A549 (cell line): ENCODE measurements at regions not wholly inside any gene's neighbourhood (a gene's known extent, or its start where the extent isn't known, plus 50 kb on each side); places are given as distances from the start of the nearest gene placed in this dataset.

Experiments
- CBX2 ChIP-seq: fragments of 200-600 bp; sonication (generic); IDR thresholded peaks from 2 replicates; pipeline ENCODE4 v1.6.1; 2016; ENCODE audit warnings: low read depth, mild to moderate bottlenecking, borderline replicate concordance
- CEBPB ChIP-seq, 2 experiments: fragments of >200 bp in 1 of 2; sonication (Bioruptor Twin) in 1 of 2; formaldehyde crosslinking in 1 of 2; IDR thresholded peaks; 2 replicates each; pipeline ENCODE4 v1.6.1; 2012 to 2016
- KDM1A ChIP-seq: fragments of 200-600 bp; sonication (generic); IDR thresholded peaks from 2 replicates; pipeline ENCODE4 v1.6.1; 2016; ENCODE audit warnings: low read depth, mild to moderate bottlenecking
- POLR2A ChIP-seq: IDR thresholded peaks from 2 replicates; pipeline ENCODE4 v1.6.1; 2012; ENCODE audit warnings: mild to moderate bottlenecking, low read length
- POLR2AphosphoS2 ChIP-seq: conservative IDR thresholded peaks from 2 replicates; pipeline ENCODE4 v1.6.1; 2012; ENCODE audit warnings: low read length, improper control_type of control experiment, inconsistent platforms
- RARB ChIP-seq: fragments of 250-450 bp; sonication (Bioruptor Pico); IDR thresholded peaks from 2 replicates; pipeline ENCODE4 v1.8.0; 2021; ENCODE audit warnings: mild to moderate bottlenecking, moderate library complexity
- USF2 ChIP-seq: fragments of 450-650 bp; IDR thresholded peaks from 2 replicates; pipeline ENCODE4 v1.6.1; 2014; ENCODE audit warnings: antibody characterized with exemption
- TF ChIP-seq, protein P1 (sequence below): fragments of >200 bp; sonication (Bioruptor Twin); formaldehyde crosslinking; IDR thresholded peaks from 3 replicates; pipeline ENCODE4 v1.5.1; 2016
- TF ChIP-seq, protein P2 (sequence below): fragments of 200-600 bp; sonication (generic); IDR thresholded peaks from 2 replicates; pipeline ENCODE4 v1.6.1; 2016; ENCODE audit warnings: antibody characterized with exemption, mild to moderate bottlenecking, moderate library complexity

DNA sequence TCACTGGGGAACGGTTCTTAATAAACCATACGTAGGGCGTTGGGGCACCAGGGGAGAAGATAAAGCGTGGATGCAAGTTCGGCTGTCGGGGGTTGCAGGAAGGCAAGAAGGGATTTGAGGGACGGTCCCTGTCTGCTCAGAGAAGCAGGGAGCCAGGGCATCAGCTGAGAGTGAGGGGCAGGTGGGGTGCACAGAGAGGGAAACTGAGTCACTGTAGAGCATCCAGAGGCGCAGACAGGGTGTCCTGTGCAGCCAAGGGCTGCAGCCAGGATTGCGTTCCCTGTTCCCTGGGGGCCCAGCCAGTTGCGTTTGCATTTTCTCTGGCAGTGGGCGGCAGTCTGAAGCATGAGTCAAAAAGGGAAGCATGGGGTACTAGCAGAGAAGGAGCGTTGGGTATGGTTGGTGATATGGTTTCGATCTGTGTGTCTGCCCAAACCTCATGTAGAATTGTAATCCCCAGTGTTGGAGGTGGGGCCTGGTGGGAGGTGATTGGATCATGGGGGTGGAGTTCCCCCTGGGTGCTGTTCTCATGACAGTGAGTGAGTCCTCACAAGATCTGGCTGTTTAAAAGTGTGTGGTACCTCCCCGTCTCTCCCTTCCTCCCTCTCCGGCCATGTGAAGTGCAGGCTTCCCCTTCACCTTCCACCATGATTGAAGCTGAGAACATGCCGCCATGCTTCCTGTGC, 202.9 kb downstream of the NDUFA10 start:
- TF ChIP-seq, protein P1, sequence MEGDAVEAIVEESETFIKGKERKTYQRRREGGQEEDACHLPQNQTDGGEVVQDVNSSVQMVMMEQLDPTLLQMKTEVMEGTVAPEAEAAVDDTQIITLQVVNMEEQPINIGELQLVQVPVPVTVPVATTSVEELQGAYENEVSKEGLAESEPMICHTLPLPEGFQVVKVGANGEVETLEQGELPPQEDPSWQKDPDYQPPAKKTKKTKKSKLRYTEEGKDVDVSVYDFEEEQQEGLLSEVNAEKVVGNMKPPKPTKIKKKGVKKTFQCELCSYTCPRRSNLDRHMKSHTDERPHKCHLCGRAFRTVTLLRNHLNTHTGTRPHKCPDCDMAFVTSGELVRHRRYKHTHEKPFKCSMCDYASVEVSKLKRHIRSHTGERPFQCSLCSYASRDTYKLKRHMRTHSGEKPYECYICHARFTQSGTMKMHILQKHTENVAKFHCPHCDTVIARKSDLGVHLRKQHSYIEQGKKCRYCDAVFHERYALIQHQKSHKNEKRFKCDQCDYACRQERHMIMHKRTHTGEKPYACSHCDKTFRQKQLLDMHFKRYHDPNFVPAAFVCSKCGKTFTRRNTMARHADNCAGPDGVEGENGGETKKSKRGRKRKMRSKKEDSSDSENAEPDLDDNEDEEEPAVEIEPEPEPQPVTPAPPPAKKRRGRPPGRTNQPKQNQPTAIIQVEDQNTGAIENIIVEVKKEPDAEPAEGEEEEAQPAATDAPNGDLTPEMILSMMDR: no peak
- TF ChIP-seq CEBPB (IDR thresholded peaks at IDR 0.05): no peak
- no peak for TF ChIP-seq POLR2A
- TF ChIP-seq CBX2: no peak
- no peak for TF ChIP-seq KDM1A
- TF ChIP-seq RARB (CRISPR knock-in tag): no peak
- no peak for TF ChIP-seq POLR2AphosphoS2
- no peak for TF ChIP-seq USF2
- TF ChIP-seq, protein P2, sequence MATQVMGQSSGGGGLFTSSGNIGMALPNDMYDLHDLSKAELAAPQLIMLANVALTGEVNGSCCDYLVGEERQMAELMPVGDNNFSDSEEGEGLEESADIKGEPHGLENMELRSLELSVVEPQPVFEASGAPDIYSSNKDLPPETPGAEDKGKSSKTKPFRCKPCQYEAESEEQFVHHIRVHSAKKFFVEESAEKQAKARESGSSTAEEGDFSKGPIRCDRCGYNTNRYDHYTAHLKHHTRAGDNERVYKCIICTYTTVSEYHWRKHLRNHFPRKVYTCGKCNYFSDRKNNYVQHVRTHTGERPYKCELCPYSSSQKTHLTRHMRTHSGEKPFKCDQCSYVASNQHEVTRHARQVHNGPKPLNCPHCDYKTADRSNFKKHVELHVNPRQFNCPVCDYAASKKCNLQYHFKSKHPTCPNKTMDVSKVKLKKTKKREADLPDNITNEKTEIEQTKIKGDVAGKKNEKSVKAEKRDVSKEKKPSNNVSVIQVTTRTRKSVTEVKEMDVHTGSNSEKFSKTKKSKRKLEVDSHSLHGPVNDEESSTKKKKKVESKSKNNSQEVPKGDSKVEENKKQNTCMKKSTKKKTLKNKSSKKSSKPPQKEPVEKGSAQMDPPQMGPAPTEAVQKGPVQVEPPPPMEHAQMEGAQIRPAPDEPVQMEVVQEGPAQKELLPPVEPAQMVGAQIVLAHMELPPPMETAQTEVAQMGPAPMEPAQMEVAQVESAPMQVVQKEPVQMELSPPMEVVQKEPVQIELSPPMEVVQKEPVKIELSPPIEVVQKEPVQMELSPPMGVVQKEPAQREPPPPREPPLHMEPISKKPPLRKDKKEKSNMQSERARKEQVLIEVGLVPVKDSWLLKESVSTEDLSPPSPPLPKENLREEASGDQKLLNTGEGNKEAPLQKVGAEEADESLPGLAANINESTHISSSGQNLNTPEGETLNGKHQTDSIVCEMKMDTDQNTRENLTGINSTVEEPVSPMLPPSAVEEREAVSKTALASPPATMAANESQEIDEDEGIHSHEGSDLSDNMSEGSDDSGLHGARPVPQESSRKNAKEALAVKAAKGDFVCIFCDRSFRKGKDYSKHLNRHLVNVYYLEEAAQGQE: no peak
